Stomach (tissue), 8 donors: ENCODE measurements at regions not wholly inside any gene's neighbourhood (a gene's known extent, or its start where the extent isn't known, plus 50 kb on each side); places are given as distances from the start of the nearest gene placed in this dataset.

Source experiments
- DNase-seq, 2 donors: peaks; one replicate each; pipeline versions ENCODE4 v3.0.0 to v3.0.0-alpha.2; 2013 to 2019
- H3K27ac ChIP-seq, 5 donors: fragments of 200-600 bp in 4 of 5; sonication (generic) in 4 of 5; one replicate each; pipeline ENCODE4 v1.5.1; 2013 to 2019; ENCODE audit warnings: mild to moderate bottlenecking in 1 of 5, moderate library complexity in 1 of 5
- H3K27me3 ChIP-seq, 3 donors: fragments of 200-600 bp; sonication (generic); one replicate each; pipeline ENCODE4 v1.5.1; 2017 to 2019; ENCODE audit warnings: mixed run types in 1 of 3
- H3K36me3 ChIP-seq, 4 donors: fragments of 200-600 bp; sonication (generic); 1 replicate in 3 of 4; 2 replicates in 1 of 4; pipeline ENCODE4 v1.5.1; 2016 to 2019
- H3K4me1 ChIP-seq, 4 donors: fragments of 200-600 bp; sonication (generic); one replicate each; pipeline ENCODE4 v1.5.1; 2016 to 2019
- H3K4me3 ChIP-seq, 4 donors: fragments of 200-600 bp; sonication (generic) in 3 of 4; one replicate each; pipeline ENCODE4 v1.5.1; 2016 to 2019; ENCODE audit warnings: mild to moderate bottlenecking in 1 of 4
- H3K9me3 ChIP-seq, 4 donors: fragments of 200-600 bp; sonication (generic); one replicate each; pipeline ENCODE4 v1.5.1; 2016 to 2019
- CTCF ChIP-seq, 7 experiments: fragments of 450-650 bp in 4 of 7; fragments of 200-600 bp in 3 of 7; sonication (generic) in 3 of 7; IDR thresholded peaks; one replicate each; pipeline ENCODE4 v1.5.1; 2016 to 2019; ENCODE audit warnings: antibody characterized with exemption in 7 of 7, control low read depth in 2 of 7, mild to moderate bottlenecking in 1 of 7
- EP300 ChIP-seq: sonication (generic); formaldehyde crosslinking; IDR thresholded peaks from one replicate; pipeline ENCODE4 v1.6.1; 2017; ENCODE audit warnings: antibody characterized with exemption
- POLR2A ChIP-seq, 4 donors: fragments of 450-650 bp; IDR thresholded peaks; one replicate each; pipeline ENCODE4 v1.6.1; 2016; ENCODE audit warnings: antibody characterized with exemption in 4 of 4, control low read depth in 2 of 4, mild to moderate bottlenecking in 1 of 4, moderate library complexity in 1 of 4
- POLR2AphosphoS5 ChIP-seq, 3 donors: sonication (generic); formaldehyde crosslinking; IDR thresholded peaks; one replicate each; pipeline ENCODE4 v1.6.1; 2016; ENCODE audit warnings: antibody characterized with exemption in 3 of 3
- WGBS, 5 donors: extraction: QIAGEN DNeasy Blood & Tissue Kit in 3 of 5; methylation state at CpG; one replicate each; pipeline versions ENCODE4 v1.1.5 to v1.1.7; 2013 to 2018; 5-methylcytosine and 5-hydroxymethylcytosine counted together
- intact Hi-C: fragments of 100-400 bp; cut with DNase I; formaldehyde crosslinking; loops from one replicate; pipeline ENCODE4 v1.15.1; 2023; ENCODE audit warnings: low total_unique reads
- donor health status: healthy with polysubstance abuse.
- donor health status: Bipolar disorder and iron deficiency.
- donor health status: healthy.

GRCh38 chr1:70840260-70840953, 207.2 kb downstream of the PTGER3 start:
- no peak for TF ChIP-seq CTCF (IDR thresholded peaks at IDR 0.05)
- TF ChIP-seq POLR2A (IDR thresholded peaks at IDR 0.05), result no peak
- no peak for TF ChIP-seq POLR2AphosphoS5 (IDR thresholded peaks at IDR 0.05)
- TF ChIP-seq EP300, result no peak
- H3K4me3 ChIP-seq, result no peak overlapping the region
- intact Hi-C loops, result no loop called here
- no peaks in the 10 kb centered on the region for H3K36me3 ChIP-seq
- H3K4me1 ChIP-seq, result no peaks in the 10 kb centered on the region
- peaks cover 0 to 4% (median 0%) of the 10 kb centered on the region in 4 donors for H3K9me3 ChIP-seq
- WGBS, 5 donors, result 45 to 56% (median 52%) methylated on average over 3 of the region's 3 CpGs
- H3K27ac ChIP-seq, result no peak overlapping the region
- no peak for DNase-seq
- no peaks in the 10 kb centered on the region for H3K27me3 ChIP-seq

- TF ChIP-seq EP300, result no peak
- TF ChIP-seq POLR2A (IDR thresholded peaks at IDR 0.05), result no peak
- TF ChIP-seq POLR2AphosphoS5 (IDR thresholded peaks at IDR 0.05), result no peak
- TF ChIP-seq CTCF (IDR thresholded peaks at IDR 0.05), result no peak
- Histone ChIP-seq H3K4me3 (no peak overlapping the region), H3K4me1 (no peaks in the 10 kb centered on the region), H3K27ac (no peak overlapping the region), H3K36me3 (no peaks in the 10 kb centered on the region), H3K27me3 (no peaks in the 10 kb centered on the region), H3K9me3 (peaks cover 0 to 4% (median 0%) of the 10 kb centered on the region in 4 donors)
- intact Hi-C loops, result no loop called here
- WGBS, 5 donors, result 67 to 90% (median 77%) methylated on average over 1 of the region's 1 CpG
- DNase-seq, result no peak
Measured at GRCh38 chr1:70842562-70842961, 205.1 kb downstream of the PTGER3 start.

- Histone ChIP-seq H3K36me3 (no peaks in the 10 kb centered on the region), H3K9me3 (peaks cover 0 to 4% (median 0%) of the 10 kb centered on the region in 4 donors), H3K27ac (no peak overlapping the region), H3K4me3 (no peak overlapping the region), H3K27me3 (no peaks in the 10 kb centered on the region), H3K4me1 (no peaks in the 10 kb centered on the region)
- TF ChIP-seq POLR2AphosphoS5 (IDR thresholded peaks at IDR 0.05), result no peak
- TF ChIP-seq POLR2A (IDR thresholded peaks at IDR 0.05), result no peak
- no peak for TF ChIP-seq EP300
- TF ChIP-seq CTCF (IDR thresholded peaks at IDR 0.05), result no peak
- DNase-seq, result no peak
- WGBS, 5 donors, result 78 to 93% (median 84%) methylated on average over 1 of the region's 1 CpG
- intact Hi-C loops, result no loop called here
Measured at GRCh38 chr1:70843452-70843851, 204.2 kb downstream of the PTGER3 start.

- intact Hi-C loops, result no loop called here
- Histone ChIP-seq H3K27me3 (no peaks in the 10 kb centered on the region), H3K27ac (no peak overlapping the region), H3K4me1 (no peaks in the 10 kb centered on the region), H3K9me3 (peaks cover 0 to 4% (median 0%) of the 10 kb centered on the region in 4 donors), H3K36me3 (no peaks in the 10 kb centered on the region), H3K4me3 (no peak overlapping the region)
- TF ChIP-seq EP300, result no peak
- no peak for TF ChIP-seq CTCF (IDR thresholded peaks at IDR 0.05)
- TF ChIP-seq POLR2A (IDR thresholded peaks at IDR 0.05), result no peak
- no peak for TF ChIP-seq POLR2AphosphoS5 (IDR thresholded peaks at IDR 0.05)
- DNase-seq, result no peak
Measured at GRCh38 chr1:70847013-70847412, 200.6 kb downstream of the PTGER3 start.
